Breast epithelium (tissue), 4 donors: ENCODE measurements at regions not wholly inside any gene's neighbourhood (a gene's known extent, or its start where the extent isn't known, plus 50 kb on each side); places are given as distances from the start of the nearest gene placed in this dataset.

Experiments
- DNase-seq, 2 donors: peaks; one replicate each; pipeline ENCODE4 v3.0.0-alpha.2; 2019; ENCODE audit warnings: low spot score in 2 of 2
- H3K27ac ChIP-seq, 2 donors: fragments of 200-600 bp; sonication (generic) in 1 of 2; one replicate each; pipeline ENCODE4 v1.5.1; 2016 to 2019; ENCODE audit warnings: mild to moderate bottlenecking in 1 of 2
- H3K27me3 ChIP-seq, 2 donors: fragments of 200-600 bp; sonication (generic) in 1 of 2; one replicate each; pipeline versions ENCODE4 v1.5.1 to v1.6.0; 2017 to 2019; ENCODE audit warnings: control low read depth in 1 of 2, mild to moderate bottlenecking in 1 of 2
- H3K36me3 ChIP-seq: fragments of 200-600 bp; one replicate; pipeline ENCODE4 v1.5.1; 2019
- H3K4me1 ChIP-seq, 2 donors: fragments of 200-600 bp; sonication (generic); one replicate each; pipeline ENCODE4 v1.5.1; 2016 to 2019; ENCODE audit warnings: control low read depth in 1 of 2
- H3K4me3 ChIP-seq, 3 donors: fragments of 200-600 bp; sonication (generic); 1 replicate in 2 of 3; 2 replicates in 1 of 3; pipeline ENCODE4 v1.5.1; 2016 to 2019; ENCODE audit warnings: mild to moderate bottlenecking in 3 of 3, moderate library complexity in 2 of 3
- H3K9me3 ChIP-seq, 2 donors: fragments of 200-600 bp; sonication (generic) in 1 of 2; one replicate each; pipeline ENCODE4 v1.5.1; 2016 to 2019; ENCODE audit warnings: control low read depth in 1 of 2
- CTCF ChIP-seq, 3 donors: fragments of 450-650 bp; IDR thresholded peaks; one replicate each; pipeline ENCODE4 v1.5.1; 2016 to 2017; ENCODE audit warnings: antibody characterized with exemption in 3 of 3, mild to moderate bottlenecking in 3 of 3, moderate library complexity in 3 of 3
- POLR2A ChIP-seq: fragments of 450-650 bp; IDR thresholded peaks from one replicate; pipeline ENCODE4 v1.6.1; 2016; ENCODE audit warnings: antibody characterized with exemption, mild to moderate bottlenecking, moderate library complexity
- POLR2AphosphoS5 ChIP-seq, 3 donors: sonication (generic); formaldehyde crosslinking; IDR thresholded peaks; one replicate each; pipeline ENCODE4 v1.6.1; 2017; ENCODE audit warnings: antibody characterized with exemption in 3 of 3
- intact Hi-C: fragments of 100-400 bp; cut with DNase I; formaldehyde crosslinking; loops from one replicate; pipeline ENCODE4 v1.15.1; 2023; ENCODE audit warnings: low total_unique reads

DNA sequence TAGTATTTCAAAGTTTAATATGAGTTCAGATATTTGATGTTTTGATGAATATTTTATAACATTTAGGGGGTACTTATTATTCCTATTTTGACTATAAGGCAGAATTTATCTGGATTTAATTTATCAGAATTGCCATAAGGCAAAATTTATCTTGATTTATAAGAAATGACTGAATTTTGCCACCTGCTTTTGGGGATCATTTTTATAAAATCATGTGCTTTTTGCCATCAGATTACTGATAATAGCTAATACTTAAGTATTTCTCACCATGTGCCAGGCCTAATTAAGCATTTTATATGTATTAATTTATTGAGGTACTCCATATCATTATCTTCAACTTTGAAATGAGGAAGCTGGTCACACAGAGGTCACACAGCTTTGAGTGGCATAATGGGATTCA lies 423.7 kb downstream of the PRKD1 start:
- Histone ChIP-seq H3K36me3 (no peaks in the 10 kb centered on the region), H3K27ac (no peak overlapping the region), H3K27me3 (no peaks in the 10 kb centered on the region), H3K4me1 (no peaks in the 10 kb centered on the region), H3K4me3 (no peak overlapping the region), H3K9me3 (no peaks in the 10 kb centered on the region)
- intact Hi-C loops: no loop called here
- TF ChIP-seq CTCF (IDR thresholded peaks at IDR 0.05) (no peak), POLR2AphosphoS5 (IDR thresholded peaks at IDR 0.05) (no peak), POLR2A (no peak)
- no peak for DNase-seq

DNA sequence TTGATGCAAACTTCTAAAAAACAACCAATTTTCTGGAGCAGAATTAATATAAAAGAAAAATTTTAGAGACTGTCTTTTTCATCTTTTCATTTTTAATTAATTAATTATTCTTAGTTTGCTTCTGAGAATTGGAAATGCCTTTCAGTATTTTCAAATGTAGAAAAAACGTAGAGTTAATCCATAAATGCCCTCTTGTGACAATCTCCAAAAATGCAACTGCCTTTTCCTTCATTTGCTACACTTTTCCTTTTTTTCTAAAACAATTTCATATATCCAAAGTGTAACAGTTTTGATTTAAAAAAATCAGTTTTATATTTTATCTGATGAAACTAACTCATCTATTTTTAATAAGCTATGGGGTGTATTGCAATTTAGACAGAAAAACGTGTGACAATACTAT lies 409.3 kb downstream of the PRKD1 start:
- no peak for DNase-seq
- TF ChIP-seq CTCF (IDR thresholded peaks at IDR 0.05) (no peak), POLR2A (no peak), POLR2AphosphoS5 (IDR thresholded peaks at IDR 0.05) (no peak)
- Histone ChIP-seq H3K9me3 (no peaks in the 10 kb centered on the region), H3K27ac (no peak overlapping the region), H3K4me1 (no peaks in the 10 kb centered on the region), H3K27me3 (no peaks in the 10 kb centered on the region), H3K4me3 (no peak overlapping the region), H3K36me3 (no peaks in the 10 kb centered on the region)
- intact Hi-C loops: no loop called here

DNA sequence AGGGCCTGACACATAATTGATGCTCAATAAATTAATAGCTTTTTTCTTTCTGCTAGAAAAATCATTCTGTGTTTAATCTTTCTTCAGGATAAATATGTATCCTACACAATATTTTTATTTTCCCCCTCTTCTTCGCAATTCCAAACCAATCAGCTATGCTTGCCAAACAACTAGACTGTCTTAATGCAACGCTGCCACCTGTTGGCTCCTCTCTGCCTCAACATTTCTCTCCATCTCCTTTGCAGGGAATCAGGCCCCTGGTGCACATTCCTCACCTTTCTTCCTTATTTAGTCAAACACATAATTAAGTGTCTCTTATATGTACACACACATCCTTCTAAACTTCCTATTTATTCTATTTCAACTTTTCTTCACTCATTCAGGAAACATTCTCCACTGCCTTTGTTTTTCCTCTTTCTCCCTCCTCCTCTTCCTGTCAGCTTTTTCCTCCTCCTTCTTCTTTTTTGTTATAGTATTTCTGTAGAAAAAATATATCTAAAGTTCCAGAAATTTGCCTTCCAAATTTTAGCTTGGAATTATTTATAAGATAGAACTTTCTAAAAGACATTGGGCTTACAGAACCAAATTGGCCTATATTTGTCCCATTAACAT lies 406.0 kb downstream of the PRKD1 start:
- H3K36me3 ChIP-seq: no peaks in the 10 kb centered on the region
- no peak overlapping the region for H3K4me3 ChIP-seq
- H3K9me3 ChIP-seq: no peaks in the 10 kb centered on the region
- no peak for TF ChIP-seq POLR2AphosphoS5 (IDR thresholded peaks at IDR 0.05)
- no peaks in the 10 kb centered on the region for H3K27me3 ChIP-seq
- H3K27ac ChIP-seq: no peak overlapping the region
- no peaks in the 10 kb centered on the region for H3K4me1 ChIP-seq
- DNase-seq: no peak
- intact Hi-C loops: no loop called here
